NCI-H748 treated with DMSO at 0.1 percent for 48 hours (cell line): ENCODE measurements at regions not wholly inside any gene's neighbourhood (a gene's known extent, or its start where the extent isn't known, plus 50 kb on each side); places are given as distances from the start of the nearest gene placed in this dataset.

Experiments
- DNase-seq: peaks from one replicate; lab custom pipeline; 2025; lab: John Stamatoyannopoulos, UW

DNA sequence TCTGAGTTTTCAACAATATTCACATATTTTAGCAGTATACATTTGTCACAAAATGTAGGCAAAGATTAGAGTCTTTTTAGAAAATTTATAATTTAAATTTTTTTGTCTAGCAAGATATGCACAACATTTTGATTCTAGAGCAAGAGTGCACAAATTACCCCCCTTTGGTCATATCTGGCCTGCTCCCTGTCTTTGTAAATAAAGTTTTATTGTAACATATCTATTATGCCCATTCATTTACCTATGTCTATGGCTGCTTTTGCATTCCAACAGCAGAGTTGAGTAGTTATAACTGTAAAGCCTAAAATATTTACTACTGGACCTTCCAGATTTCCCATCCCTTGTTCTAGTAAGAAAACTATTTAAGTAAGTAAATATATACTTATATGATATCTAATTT is 430.7 kb downstream of the EDEM1 start:
- no peak for DNase-seq

DNA sequence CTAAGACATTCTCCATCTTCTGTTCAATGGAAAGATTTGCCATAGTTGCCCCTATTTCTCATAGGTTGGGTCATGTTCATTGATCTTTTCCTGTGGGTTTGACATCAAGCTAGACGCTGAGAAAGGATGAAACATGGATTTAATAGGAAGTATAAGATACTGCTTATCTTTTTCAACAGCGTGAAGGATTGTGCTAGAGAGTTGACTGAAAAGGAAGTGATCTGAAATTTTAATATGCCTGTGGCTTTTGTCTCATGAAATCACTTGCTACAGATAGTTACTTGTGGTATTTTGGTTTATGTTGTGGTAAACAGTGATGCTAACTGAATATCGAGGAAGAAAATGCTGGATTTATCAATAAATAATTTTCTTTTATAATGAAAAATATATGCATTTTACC is 442.9 kb downstream of the EDEM1 start:
- DNase-seq = no peak

DNA sequence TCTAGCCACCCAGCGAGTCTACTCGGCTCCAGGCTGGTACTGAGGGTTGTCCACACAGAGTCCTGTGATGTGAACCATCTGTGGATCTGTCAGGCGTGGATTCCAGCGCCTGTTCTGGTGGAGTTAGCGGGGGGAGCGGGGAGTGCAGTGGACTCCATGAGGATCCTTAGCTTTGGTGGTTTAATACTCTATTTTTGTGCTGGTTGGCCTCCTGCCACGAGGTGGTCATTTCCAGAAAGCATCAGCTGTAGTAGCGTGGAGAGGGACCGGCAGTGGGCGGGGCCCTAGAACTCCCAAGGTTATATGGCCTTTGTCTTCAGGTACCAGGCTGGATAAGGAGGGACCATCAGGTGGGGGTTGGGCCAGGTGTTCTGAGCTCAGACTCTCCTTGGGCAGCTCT is 446.5 kb downstream of the EDEM1 start:
- DNase-seq = no peak

DNA sequence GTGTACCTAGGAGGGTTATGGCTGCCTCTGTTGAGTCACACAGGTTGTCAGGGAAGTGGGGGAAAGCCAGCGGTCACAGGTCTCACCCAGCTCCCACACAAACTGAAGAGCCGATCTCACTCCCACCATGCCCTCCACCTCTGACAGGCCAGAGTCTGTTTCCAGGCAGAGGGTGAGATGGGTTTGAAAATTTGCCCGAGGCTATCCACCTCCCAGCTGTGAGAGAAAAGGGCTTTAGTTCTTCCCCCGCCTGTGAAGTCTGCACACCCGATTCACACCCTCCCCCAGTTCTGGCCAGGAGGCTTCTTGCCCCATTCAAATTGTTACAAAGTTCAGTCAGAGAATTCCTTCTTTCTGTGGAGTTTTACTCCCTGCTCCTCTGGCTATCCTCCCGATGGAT is 446.9 kb downstream of the EDEM1 start:
- no peak for DNase-seq

- no peak for DNase-seq
Observed at GRCh38 chr3:5635746-5636145, 448.2 kb downstream of the EDEM1 start.

- DNase-seq = no peak
Observed at GRCh38 chr3:5638550-5638949, 451.0 kb downstream of the EDEM1 start.

DNA sequence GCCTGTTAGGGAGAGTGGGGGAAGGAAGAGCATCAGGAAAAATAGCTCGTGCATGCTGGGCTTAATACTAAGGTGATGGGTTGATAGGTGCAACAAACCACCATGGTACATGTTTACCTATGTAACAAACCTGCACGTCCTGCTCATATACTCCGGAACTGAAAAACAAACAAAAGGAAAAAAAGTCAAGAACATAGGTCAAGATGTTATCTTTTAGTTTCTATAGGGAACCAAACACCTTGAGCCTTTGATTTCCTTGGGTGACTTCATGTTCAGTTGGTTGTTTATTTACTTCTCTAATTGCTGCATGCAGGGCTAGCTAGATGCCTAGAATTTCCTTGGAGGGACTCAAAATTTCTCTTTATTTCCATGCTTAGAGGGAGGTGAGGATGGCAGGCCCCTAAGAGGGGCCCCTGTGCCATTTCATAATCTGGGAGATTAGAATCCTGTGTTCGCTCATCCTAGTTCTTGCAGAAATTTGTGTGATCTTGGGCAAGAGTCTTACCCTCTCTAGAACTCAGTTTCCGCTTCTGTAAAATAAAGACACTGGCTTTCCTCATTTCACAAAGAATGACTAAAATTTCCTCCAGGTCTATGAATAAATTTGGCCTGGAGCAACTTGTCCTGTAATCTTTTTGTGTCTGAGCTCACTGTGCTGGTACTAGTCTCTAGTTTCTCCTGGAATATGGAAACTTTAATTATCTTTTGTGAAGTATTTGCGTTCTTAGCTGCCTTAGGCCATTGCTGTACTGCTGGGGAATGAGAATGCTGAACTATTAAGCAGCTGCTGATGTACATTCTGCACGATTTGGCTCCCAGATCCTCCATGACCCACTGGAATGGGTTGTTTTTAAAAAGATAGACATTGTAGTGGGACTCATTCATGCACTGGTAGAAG is 457.5 kb downstream of the EDEM1 start:
- no peak for DNase-seq

DNA sequence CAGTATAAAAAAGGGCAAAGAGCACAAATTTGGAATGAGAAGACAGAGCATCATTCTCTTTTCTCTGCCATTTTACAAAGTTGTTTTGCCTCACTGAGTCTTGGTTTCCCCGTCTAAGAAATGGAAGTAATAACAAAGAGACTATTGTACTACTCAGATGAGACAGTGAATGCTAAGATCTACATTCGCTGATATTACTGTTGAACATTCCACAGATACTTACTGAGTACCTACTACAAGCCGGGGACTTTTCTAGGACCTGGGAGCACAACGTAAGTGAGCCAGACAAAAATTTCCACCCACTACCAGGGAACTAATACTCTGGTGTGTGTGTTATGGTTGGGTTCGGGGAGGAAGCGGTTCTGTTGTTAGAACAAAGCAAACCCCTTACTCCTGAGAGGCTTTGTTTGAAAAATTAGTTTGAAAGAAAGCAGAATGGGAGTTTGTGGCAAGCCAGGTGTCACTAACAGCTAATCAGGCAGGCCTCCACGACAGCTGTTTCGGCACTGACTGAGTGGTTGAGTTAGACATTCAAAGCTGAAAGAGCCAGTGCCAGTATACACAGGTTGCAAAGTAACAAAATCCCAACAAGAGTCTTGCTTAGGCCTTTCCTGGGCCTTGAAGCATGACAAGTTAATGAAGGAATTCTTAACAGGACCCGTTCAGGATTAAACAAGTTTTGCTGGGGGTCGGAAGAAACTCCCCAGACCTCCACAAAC is 458.3 kb downstream of the EDEM1 start:
- DNase-seq = no peak

DNA sequence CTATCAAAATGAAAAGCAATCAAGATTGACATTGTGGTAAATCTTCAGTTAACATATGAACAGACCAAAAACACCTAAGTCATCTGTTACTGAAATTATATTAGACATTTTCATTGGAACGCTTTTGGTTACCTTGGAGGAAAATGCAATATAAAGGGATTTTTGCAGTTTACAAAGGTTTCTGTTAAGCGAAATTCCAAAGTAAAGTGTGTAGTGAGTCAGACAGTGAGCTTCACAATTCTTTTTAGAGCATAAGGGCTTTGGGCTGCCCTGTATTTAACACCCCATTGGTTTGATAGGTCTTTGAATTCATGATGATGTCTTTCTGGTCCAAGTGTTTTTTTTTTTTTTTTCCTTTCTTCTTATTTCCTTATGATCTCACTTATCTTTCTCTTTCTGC is 462.8 kb downstream of the EDEM1 start:
- no peak for DNase-seq

- DNase-seq = no peak
Observed at GRCh38 chr3:5651351-5651750, 463.8 kb downstream of the EDEM1 start.

DNA sequence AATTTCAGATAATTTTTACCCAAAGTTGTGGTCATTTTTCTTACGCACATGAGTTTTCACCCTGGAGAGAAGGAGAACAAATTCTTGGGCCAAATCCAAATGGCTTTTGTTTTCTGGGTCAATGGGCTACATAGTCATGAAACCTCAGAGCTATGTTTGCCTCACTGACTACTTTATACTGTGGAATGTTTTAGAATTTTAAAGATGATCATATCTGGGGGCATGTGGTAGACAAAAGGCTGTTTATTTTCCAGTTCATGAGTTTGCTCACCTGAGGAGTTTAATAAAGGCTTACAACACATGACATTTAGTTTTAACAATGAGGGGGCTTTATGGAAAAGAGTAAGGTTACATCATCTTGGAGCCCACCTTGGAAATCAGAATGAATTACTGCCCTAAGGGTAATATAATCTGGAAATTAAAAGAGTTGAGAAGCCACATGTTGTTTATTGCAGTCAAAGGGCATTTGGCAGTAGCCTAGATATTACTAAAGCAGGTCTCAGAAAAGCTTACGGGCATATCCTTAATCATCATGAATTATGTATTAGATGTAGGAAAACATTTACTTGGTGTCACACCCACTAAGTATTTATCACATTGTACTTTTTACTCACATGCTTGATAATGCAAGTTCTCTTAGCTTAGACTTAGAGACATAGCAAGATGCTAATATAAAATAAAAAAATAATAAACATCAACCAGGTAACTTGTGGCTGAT is 466.1 kb downstream of the EDEM1 start:
- no peak for DNase-seq

- DNase-seq = no peak
Observed at GRCh38 chr3:5657106-5657505, 469.6 kb downstream of the EDEM1 start.

GRCh38 chr3:5663601-5664000 is 476.1 kb downstream of the EDEM1 start:
- no peak for DNase-seq

DNA sequence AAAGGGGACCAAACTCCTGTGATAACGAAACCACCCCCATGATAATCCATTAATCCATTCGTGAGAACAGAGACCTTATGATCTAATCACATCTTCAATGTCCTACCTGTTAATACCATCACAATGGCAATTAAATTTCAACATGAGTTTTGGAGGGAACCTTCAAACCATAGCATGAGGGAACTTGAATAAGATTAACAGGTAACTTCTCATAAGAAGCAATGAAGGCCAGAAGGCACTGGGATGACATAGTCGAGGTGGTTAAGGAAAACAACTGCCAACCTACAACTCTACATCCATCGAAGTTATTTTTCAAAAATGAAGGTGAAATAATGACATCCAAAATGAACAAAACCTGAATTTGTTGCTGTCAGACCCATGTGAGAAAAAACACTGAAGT is 478.9 kb downstream of the EDEM1 start:
- DNase-seq = no peak

DNA sequence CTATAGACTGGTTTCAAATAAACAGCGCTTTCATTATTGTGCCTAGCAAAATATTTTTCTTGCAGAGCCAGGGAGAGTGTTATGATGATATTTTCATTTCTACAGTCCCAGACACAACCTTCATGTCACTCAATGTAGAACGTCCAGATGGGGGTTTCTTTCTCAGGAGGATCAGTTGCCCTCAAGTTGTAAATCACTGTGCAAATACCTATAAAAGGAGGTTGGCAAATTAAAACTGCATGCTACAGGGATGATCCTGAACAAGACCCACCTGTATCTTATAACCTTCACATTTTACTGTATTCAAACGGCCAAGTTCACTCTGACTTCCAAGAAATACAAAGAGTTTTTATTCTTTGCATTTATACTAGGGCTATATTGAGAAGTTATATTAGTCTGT is 486.0 kb downstream of the EDEM1 start:
- no peak for DNase-seq

GRCh38 chr3:5675319-5675718 is 487.8 kb downstream of the EDEM1 start:
- DNase-seq = no peak

DNA sequence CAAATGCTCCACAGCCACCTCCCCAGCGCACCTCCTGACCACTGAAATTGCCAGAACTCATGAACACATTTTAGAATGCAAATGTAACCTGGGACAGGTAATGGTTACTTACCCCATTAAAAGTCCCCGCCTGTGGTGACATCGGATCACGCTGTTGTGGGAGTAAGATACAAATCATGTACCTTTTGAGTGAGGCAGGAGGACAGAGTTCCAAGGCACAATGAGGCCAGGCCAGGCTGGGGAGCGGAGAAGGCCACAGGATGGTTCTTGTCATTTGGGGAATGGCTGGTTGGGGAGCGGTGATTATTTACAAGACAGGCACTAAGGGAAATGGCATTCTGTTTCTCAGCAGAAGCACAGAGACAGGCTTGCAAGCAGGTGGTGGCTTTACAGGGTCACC is 490.0 kb downstream of the EDEM1 start:
- no peak for DNase-seq

- no peak for DNase-seq
Observed at GRCh38 chr3:5678248-5678647, 490.7 kb downstream of the EDEM1 start.

DNA sequence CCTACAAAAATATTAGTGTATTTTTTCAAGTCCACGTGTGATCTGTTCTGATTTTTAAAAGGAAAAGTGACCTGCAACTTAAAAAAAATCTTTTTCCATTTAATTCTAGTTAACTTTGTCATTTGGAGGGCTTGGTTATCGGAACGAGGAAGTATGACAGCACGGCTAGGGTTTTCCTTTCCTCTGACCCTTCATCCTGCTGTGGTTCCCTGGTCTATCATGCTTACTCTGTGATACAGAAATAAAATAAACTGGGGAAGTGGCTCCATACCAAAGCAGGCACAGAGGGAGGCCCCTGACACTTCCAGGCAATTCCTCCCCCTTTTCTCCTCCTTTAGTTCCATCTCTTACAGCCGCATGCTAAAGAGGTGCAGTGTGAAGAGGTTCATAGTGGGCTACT is 491.3 kb downstream of the EDEM1 start:
- no peak for DNase-seq

GRCh38 chr3:5687230-5687629 is 499.7 kb downstream of the EDEM1 start:
- DNase-seq = no peak

GRCh38 chr3:5690490-5690889 is 503.0 kb downstream of the EDEM1 start:
- DNase-seq = no peak

- DNase-seq = no peak
Observed at GRCh38 chr3:5690904-5691532, 503.5 kb downstream of the EDEM1 start.
